Amygdala (tissue), 56 donors: ENCODE measurements at regions not wholly inside any gene's neighbourhood (a gene's known extent, or its start where the extent isn't known, plus 50 kb on each side); places are given as distances from the start of the nearest gene placed in this dataset.

Experiments
- DNase-seq, 56 donors: peaks; one replicate each; lab custom pipeline; 2025; lab: John Stamatoyannopoulos, UW

DNA sequence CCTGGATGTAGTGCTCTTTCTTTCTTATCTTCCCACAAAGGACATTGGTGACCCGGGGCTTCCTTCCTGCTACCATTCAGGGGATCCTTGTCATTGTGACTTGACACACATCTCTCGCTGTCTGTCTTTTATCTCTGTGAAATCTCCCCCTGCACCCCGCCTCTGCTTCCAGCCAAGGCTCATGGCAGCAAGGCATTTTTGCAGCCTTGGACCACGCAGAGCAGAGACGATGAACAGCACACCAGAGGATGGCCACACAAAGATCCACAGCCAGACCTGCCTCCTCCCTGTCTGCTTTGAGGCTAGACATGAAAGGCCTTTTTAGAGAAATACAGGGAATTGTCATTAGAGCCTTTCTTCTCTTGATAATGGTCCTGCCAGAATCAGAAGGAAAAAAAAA, 549.1 kb downstream of the CDK5RAP2 start:
- no peak for DNase-seq

GRCh38 chr9:120018550-120018949, 561.4 kb downstream of the CDK5RAP2 start:
- no peak for DNase-seq

DNA sequence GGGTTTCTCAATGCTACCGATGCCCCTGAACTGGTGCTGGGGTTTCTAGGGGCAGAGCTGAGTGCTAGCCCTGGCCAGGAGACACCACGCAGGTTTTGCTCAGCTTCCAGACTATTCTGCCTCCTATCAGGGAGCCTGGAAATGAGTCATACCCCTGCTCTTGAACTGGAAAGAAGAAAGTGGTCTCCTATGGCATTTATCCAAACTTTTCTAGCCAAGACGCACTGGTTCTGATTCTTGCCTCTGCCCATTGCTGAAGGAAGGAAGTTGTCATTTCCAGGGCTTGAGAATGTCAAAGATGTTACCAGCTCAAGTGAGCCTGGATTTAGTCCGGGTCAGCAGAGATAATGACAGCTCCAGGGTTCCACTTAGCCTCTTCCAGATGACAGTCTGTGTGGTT, 561.9 kb downstream of the CDK5RAP2 start:
- DNase-seq = no peak

GRCh38 chr9:120016231-120016630, 563.7 kb downstream of the CDK5RAP2 start:
- no peak for DNase-seq

GRCh38 chr9:120014796-120015195, 565.2 kb downstream of the CDK5RAP2 start:
- no peak for DNase-seq

DNA sequence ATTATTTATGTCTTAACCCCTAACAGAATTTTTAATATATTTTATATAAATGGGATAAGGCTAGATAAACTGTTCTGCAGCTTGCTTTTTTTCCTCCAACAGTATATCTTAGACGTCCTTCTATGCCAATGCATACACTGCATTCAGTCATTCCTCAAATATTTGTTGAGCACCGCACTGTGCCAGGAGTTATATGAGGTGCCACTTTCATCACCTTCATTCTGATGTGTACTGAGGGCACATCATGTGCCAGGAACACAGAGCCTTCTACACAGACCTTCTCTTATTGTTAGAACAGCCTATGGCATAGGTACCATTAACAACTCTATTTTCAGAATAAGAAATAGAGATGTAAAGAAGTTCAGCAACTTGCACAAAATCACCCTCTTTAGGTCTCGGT, 570.1 kb downstream of the CDK5RAP2 start:
- DNase-seq = no peak

DNA sequence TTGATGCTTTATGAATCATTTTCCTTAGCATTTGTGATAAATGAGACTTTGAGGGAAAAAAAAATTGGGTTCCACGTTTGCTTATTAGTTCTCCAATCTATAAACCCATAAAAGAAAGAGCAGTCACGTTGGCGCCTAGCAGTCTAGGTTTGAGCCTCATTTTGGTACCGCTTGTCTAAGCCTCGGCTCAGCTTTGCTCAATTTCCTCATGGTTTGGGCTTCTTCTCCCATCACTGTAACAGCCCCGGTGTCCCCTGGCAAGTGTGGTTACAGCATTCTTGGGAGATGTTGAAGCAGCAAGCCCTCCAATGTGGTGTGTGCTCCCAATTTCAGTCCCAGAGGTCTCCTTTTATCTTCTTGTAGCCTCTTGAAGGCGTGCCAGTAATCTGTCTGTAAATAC, 578.4 kb downstream of the CDK5RAP2 start:
- no peak for DNase-seq

DNA sequence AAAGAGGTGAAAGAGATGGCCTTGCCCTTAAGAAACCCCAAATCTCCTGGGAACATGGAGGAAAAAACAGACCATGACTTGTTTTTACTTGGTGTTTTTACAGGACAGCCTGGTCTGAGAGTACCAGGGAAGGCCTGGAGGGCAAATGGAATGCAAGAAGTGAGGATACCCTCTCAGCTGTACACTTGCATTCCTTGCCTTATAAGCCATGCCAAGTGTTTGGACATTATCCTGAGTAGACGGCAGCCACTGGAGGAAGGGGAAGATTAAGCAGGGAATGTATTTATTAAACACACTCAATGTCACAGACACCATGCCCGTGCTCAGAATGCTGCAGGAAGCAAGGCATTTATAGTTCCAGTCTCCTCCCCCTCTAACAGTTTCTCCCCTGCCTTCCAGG, 581.4 kb downstream of the CDK5RAP2 start:
- DNase-seq = no peak

GRCh38 chr9:119991797-119992196, 588.2 kb downstream of the CDK5RAP2 start:
- DNase-seq = no peak

GRCh38 chr9:119986713-119987112, 593.3 kb downstream of the CDK5RAP2 start:
- no peak for DNase-seq

DNA sequence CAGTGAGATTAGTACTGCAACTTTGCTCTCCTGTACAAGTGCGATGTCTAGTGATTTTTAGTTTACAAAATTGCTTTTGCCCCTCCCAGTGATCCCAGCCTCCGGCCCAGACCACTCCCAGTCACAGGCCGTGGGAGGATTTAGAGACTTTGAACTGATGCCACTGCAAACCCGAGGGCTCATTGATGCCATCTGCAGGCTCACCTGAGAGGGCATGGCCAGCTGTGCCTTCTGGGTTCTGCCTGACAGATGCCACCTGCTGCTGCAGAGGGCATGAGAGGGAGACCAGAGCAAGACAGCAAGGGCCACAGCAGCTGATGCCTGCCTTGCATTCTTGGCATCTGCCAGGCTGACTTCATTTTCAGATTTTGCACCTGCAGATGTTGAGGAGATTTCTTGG, 593.8 kb downstream of the CDK5RAP2 start:
- no peak for DNase-seq

- DNase-seq = no peak
Observed at GRCh38 chr9:119974026-119974425, 604.8 kb upstream of the BRINP1 start.

DNA sequence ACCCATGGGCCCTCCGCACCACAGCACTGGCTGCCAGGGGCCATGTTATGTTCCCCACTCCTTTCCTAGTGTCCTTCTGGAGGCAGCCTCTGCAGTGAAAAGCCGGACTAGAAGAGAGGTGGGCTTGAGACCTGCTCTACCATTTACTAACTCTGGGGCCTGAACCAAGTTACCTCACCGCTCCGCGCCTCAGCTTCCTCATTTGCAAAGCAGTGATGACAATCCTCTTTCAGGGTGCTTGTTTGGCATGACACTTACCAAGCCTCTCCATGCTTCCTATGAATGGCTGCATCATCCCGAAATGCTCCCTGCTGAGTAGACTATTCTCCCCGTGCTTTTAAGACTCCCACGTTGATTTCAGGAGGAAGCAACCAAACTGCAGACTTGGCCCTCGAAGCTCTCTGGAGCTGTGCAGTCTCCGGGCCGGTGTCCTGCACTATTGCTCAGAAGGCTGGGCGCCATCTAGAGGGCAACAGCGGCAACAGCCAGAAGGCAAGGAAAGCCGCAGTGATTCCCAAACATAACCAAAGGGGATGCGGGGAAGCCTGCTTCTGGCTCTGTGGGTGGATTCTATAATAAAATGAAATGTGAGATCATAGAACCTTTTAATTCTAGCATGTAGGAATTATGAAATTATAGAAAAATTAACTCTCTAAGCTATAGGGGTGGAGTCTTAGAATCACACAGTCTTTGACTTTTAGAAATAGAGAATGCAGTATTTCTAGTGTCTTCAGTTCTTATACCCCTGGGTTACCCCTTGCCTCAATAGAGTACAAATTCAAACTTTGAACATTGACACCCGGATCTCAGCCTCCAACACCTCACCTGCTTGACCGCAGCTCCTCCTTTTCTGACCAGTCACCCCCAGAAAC, 599.8 kb upstream of the BRINP1 start:
- peak; percentile 2 to 85 (median 51) for DNase-seq

- no peak for DNase-seq
Observed at GRCh38 chr9:119967867-119968535, 598.8 kb upstream of the BRINP1 start.

DNA sequence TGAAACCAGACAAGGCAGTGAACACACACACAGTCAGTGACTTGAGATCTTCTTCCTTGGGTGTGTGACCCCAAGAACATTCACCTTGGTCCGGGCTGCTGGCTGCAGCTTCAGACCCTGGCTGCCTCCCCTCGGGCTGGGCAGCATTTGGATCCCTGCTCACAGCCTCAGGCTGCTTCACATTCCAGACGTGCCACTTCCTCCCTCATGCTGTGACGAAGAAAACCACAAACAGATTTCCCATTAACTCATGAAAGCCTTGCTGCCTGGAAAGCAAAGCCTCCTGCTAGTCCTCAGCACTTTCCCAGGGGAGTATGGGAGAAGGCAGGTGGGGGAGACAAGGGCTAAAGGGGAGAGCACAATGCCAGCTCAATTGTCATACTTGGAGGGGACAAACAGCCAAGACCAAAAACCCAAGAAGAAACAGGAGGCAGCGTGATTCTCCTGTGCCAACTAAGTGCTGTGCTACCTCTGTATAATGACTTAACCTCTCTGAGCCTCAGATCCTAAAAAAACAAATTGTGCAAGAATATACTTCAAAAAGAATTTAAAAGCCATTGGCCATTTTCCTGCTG, 594.6 kb upstream of the BRINP1 start:
- DNase-seq = no peak

- DNase-seq = no peak
Observed at GRCh38 chr9:119963258-119963797, 594.1 kb upstream of the BRINP1 start.

- peak in 8 of 56 donors; percentile 0 to 38 (median 3) for DNase-seq
Observed at GRCh38 chr9:119961774-119962424, 592.7 kb upstream of the BRINP1 start.

- DNase-seq = no peak
Observed at GRCh38 chr9:119959846-119960545, 590.8 kb upstream of the BRINP1 start.

GRCh38 chr9:119956111-119956510, 586.9 kb upstream of the BRINP1 start:
- no peak for DNase-seq

DNA sequence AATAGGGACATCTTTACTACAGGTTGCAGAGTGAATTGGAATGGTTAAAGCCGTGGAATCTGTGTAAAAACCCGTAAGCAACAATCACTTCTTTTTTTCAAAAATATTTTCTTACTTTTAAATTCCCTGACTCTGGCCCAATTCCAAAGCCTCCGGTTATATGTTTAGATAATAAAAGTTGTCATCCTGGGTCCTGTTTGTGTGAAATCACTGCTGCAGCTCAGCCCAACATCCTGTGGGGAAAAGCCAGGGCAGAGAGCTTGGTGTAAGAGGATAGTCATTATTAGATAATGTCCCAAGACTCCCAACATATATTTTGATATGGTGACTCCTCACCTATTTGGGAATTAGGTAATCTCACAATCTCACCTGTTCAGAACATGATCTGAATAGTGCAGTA, 586.0 kb upstream of the BRINP1 start:
- no peak for DNase-seq
